SK-N-MC (cell line): ENCODE measurements at regions not wholly inside any gene's neighbourhood (a gene's known extent, or its start where the extent isn't known, plus 50 kb on each side); places are given as distances from the start of the nearest gene placed in this dataset.
"Not testable (repeated sequence)": the region's sequence is repeated elsewhere in the genome, so short reads cannot be mapped to it uniquely, and the experiment has no call there.

Experiments used
- DNase-seq: peaks from one replicate; pipeline ENCODE4 v3.0.0-alpha.2; 2011; ENCODE audit warnings: low read depth, low spot score
- H3K27ac ChIP-seq: fragments of 200-600 bp; sonication (generic); 2 replicates; pipeline ENCODE4 v1.5.1; 2016; ENCODE audit warnings: mixed run types
- H3K36me3 ChIP-seq: fragments of 200-600 bp; sonication (generic); 2 replicates; pipeline ENCODE4 v1.6.1; 2017; ENCODE audit warnings: antibody characterized with exemption, low read length, mixed read lengths; ENCODE audit not compliant: insufficient read depth
- H3K4me3 ChIP-seq: fragments of 200-600 bp; sonication (generic); 2 replicates; pipeline ENCODE4 v1.5.1; 2016
- H3K9ac ChIP-seq: fragments of 200-600 bp; sonication (generic); 2 replicates; pipeline ENCODE4 v1.8.0; 2017; ENCODE audit warnings: mixed run types, mixed read lengths; ENCODE audit not compliant: insufficient read length
- H3K9me3 ChIP-seq: fragments of 200-600 bp; sonication (generic); 2 replicates; pipeline ENCODE4 v1.6.1; 2017; ENCODE audit warnings: low read depth, mild to moderate bottlenecking, antibody characterized with exemption, low read length, moderate library complexity, mixed read lengths
- EZH2 ChIP-seq: fragments of 200-600 bp; sonication (generic); IDR thresholded peaks from one replicate; pipeline ENCODE4 v1.6.1; 2017; ENCODE audit warnings: antibody characterized with exemption
- FOXP2 ChIP-seq: optimal IDR thresholded peaks from 2 replicates; pipeline ENCODE3; 2011; ENCODE audit warnings: mild to moderate bottlenecking, moderate library complexity; ENCODE audit not compliant: insufficient read depth; ENCODE audit errors: extremely low read length, control extremely low read depth
- POLR2AphosphoS5 ChIP-seq: IDR thresholded peaks from 2 replicates; pipeline ENCODE4 v1.6.1; 2012; ENCODE audit warnings: mild to moderate bottlenecking, low read depth, low read length, borderline replicate concordance

- Histone ChIP-seq H3K36me3 (no peaks in the 10 kb centered on the region), H3K9ac (no peak overlapping the region), H3K9me3 (no peaks in the 10 kb centered on the region), H3K4me3 (no peak overlapping the region), H3K27ac (no peak overlapping the region)
- TF ChIP-seq POLR2AphosphoS5 (no peak), EZH2 (no peak), FOXP2 (no peak)
- DNase-seq: no peak
Observed at GRCh38 chr6:119929121-119929520, 579.6 kb upstream of the MAN1A1 start.

- H3K27ac ChIP-seq, H3K4me3 ChIP-seq, DNase-seq, H3K9ac ChIP-seq, H3K36me3 ChIP-seq, H3K9me3 ChIP-seq: not testable (repeated sequence)
Observed at GRCh38 chr6:119924888-119925287, 575.3 kb upstream of the MAN1A1 start.

GRCh38 chr6:119922814-119923213 lies 573.3 kb upstream of the MAN1A1 start:
- Histone ChIP-seq H3K4me3 (no peak overlapping the region), H3K36me3 (no peaks in the 10 kb centered on the region), H3K9me3 (no peaks in the 10 kb centered on the region), H3K9ac (no peak overlapping the region), H3K27ac (no peak overlapping the region)
- TF ChIP-seq POLR2AphosphoS5 (no peak), FOXP2 (no peak), EZH2 (no peak)
- no peak for DNase-seq

- no peak overlapping the region for H3K27ac ChIP-seq
- no peaks in the 10 kb centered on the region for H3K9me3 ChIP-seq
- H3K9ac ChIP-seq: no peak overlapping the region
- H3K36me3 ChIP-seq: no peaks in the 10 kb centered on the region
- DNase-seq: no peak
- no peak overlapping the region for H3K4me3 ChIP-seq
- TF ChIP-seq EZH2: no peak
- TF ChIP-seq FOXP2: no peak
- no peak for TF ChIP-seq POLR2AphosphoS5
Observed at GRCh38 chr6:119921491-119922010, 572.0 kb upstream of the MAN1A1 start.

DNA sequence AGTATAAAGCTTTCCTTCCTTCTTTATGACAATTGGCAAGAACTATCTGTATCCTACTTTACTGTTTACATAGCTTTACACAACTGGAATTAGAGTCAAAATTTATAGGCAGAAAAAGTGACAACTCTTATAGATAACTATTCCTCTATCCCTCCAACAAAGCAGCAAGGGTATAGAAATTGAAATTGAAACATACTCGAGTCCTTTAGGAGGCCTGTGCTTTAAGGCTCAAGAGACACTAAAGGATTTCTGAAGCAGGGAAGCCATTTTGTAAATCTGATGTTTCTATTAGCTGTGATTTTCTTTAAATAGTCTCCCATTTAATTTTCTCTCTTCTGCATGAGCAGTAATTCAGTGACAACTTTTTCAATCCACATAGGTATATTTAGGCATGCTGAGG lies 567.6 kb upstream of the MAN1A1 start:
- Histone ChIP-seq H3K9me3 (no peaks in the 10 kb centered on the region), H3K9ac (no peak overlapping the region), H3K36me3 (no peaks in the 10 kb centered on the region), H3K4me3 (no peak overlapping the region), H3K27ac (no peak overlapping the region)
- TF ChIP-seq POLR2AphosphoS5: no peak
- TF ChIP-seq EZH2: no peak
- TF ChIP-seq FOXP2: no peak
- no peak for DNase-seq

DNA sequence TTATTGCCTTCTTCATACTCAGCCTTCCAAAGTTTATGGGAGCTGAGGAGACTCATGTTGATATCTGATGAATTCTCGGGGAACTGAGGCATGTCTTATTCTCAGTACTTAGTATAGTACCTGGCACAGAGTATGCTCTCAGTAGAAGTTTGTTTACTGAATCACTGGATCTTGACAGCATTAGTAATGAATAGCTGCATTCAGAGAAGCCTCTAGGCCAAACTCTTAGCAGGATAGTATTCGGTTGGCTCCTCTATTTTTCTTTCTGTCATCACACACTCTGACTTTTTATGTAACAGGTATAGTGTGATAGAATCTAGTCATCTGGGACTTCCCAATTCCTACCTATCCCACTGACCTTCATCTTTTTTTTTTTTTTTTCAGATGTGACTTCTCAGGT lies 566.4 kb upstream of the MAN1A1 start:
- Histone ChIP-seq H3K27ac (no peak overlapping the region), H3K4me3 (no peak overlapping the region), H3K9me3 (no peaks in the 10 kb centered on the region), H3K9ac (no peak overlapping the region), H3K36me3 (no peaks in the 10 kb centered on the region)
- DNase-seq: no peak
- TF ChIP-seq FOXP2 (no peak), EZH2 (no peak), POLR2AphosphoS5 (no peak)

GRCh38 chr6:119908157-119908556 lies 558.6 kb upstream of the MAN1A1 start:
- no peak overlapping the region for H3K4me3 ChIP-seq

GRCh38 chr6:119902681-119903080 lies 553.1 kb upstream of the MAN1A1 start:
- no peaks in the 10 kb centered on the region for H3K36me3 ChIP-seq
- H3K4me3 ChIP-seq: no peak overlapping the region
- no peak for DNase-seq
- no peak overlapping the region for H3K27ac ChIP-seq
- H3K9me3 ChIP-seq: no peaks in the 10 kb centered on the region
- no peak overlapping the region for H3K9ac ChIP-seq
- TF ChIP-seq FOXP2 (no peak), POLR2AphosphoS5 (no peak), EZH2 (no peak)

More at GRCh38 chr6:119908157-119908556, 558.6 kb upstream of the MAN1A1 start:
- TF ChIP-seq POLR2AphosphoS5 (no peak), EZH2 (no peak), FOXP2 (no peak)
- Histone ChIP-seq H3K9ac (no peak overlapping the region), H3K9me3 (no peaks in the 10 kb centered on the region), H3K36me3 (no peaks in the 10 kb centered on the region), H3K27ac (no peak overlapping the region)
- DNase-seq: no peak

DNA sequence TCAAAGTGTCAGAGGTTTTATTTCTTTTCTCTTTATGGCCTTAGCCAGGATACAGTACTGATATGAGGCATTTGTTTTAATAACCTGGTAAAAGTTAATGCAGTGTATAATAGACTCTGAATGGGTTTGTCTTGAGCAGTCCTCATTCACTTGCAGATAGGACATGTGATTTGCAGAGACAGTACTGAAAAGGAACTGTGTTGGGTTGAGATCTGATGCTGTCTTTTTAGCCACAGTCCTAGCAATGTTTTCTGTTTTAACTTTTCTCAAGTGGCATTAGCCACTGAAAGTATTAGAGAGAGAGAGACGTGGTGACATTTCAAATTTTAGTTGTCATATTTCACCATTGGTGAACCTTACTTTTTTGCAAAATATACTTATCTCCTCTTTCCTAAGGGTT lies 547.2 kb upstream of the MAN1A1 start:
- Histone ChIP-seq H3K36me3 (no peaks in the 10 kb centered on the region), H3K27ac (no peak overlapping the region), H3K9me3 (no peaks in the 10 kb centered on the region), H3K9ac (no peak overlapping the region), H3K4me3 (no peak overlapping the region)
- TF ChIP-seq FOXP2 (no peak), POLR2AphosphoS5 (no peak), EZH2 (no peak)
- DNase-seq: no peak

DNA sequence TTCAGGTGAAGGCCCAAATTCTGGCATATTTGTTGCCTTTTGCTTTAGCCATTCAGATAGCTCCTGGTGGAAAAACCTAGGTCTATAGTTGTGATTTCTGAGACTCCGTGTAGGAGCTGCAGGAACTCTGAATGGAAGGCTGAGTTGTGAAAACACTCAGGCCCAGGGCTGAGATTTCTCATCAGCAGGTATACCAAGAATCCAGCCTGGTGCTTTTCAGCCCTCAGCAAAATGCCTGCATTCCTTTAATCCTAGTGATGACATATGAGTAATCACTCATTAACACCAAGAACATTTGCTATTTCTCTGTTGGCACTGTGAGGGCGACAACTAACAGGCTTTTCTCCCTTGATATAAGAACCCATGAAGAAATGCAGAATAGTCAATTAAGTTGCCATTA lies 546.1 kb upstream of the MAN1A1 start:
- DNase-seq: no peak

More for the DNA sequence above, 546.1 kb upstream of the MAN1A1 start:
- no peak for TF ChIP-seq FOXP2
- no peak for TF ChIP-seq POLR2AphosphoS5
- no peak for TF ChIP-seq EZH2
- Histone ChIP-seq H3K9ac (no peak overlapping the region), H3K36me3 (no peaks in the 10 kb centered on the region), H3K4me3 (no peak overlapping the region), H3K9me3 (no peaks in the 10 kb centered on the region), H3K27ac (no peak overlapping the region)
